ENCODE measurements at regions not wholly inside any gene's neighbourhood (a gene's known extent, or its start where the extent isn't known, plus 50 kb on each side); places are given as distances from the start of the nearest gene placed in this dataset.

DNA sequence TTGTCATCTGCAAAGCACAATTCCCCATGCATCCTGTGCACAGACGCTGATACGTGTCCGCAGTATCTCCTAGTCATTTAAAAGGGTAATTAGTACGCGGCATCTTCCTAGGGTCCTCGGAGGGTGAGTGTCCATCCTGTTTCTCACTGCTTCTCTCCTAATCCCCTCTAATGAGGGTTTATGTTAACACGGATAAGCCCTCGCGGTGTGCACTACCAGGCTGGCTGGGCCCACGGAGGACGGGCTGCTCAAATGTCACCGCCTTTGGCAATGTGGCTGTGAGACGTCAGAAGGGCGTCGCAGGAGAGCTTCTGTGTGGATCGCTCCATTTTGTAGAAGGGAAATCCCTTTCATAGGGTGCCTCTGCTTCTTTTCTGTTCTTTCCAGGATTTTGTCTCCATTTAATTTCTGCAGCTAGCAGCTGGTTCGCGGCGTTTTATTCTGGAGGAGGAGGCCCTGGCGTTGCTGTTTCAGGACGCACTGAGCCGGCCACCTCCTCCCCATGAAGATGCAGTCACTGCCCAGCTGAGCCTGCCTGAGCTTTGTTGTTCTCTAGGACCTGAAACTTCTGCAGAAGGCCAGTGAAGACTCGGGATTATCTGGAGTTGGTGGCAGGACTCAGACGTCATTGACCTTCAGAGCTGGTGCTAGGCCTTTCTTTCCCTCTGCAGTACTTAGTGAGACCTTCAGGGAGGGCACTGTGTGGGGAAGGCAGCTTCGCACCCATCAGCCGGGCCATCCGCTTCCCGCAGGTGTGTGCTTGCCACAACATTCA, 326.1 kb upstream of the IRX1 start:
- 63% methylated on average over 28 of the region's 28 CpGs for whole genome bisulfite sequencing (ENCODE audit: insufficient coverage, insufficient replicate concordance, low lambda C conversion rate, missing lambda C conversion rate)
- H3K4me3 ChIP-seq: no peak overlapping the region

More for the DNA sequence above, 326.1 kb upstream of the IRX1 start:
- no peaks in the 10 kb centered on the region for H3K4me1 ChIP-seq (ENCODE audit: control insufficient read depth, insufficient read depth, low read length)
- H3K9ac ChIP-seq (ENCODE audit: control insufficient read depth, insufficient read depth, low read length): no peak overlapping the region
- no peak for TF ChIP-seq JUND (IDR thresholded peaks at IDR 0.05; ENCODE audit: low read depth, low read length)
- TF ChIP-seq, protein P1, sequence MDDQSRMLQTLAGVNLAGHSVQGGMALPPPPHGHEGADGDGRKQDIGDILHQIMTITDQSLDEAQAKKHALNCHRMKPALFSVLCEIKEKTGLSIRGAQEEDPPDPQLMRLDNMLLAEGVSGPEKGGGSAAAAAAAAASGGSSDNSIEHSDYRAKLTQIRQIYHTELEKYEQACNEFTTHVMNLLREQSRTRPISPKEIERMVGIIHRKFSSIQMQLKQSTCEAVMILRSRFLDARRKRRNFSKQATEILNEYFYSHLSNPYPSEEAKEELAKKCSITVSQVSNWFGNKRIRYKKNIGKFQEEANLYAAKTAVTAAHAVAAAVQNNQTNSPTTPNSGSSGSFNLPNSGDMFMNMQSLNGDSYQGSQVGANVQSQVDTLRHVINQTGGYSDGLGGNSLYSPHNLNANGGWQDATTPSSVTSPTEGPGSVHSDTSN (IDR thresholded peaks at IDR 0.05; ENCODE audit: insufficient replicate concordance, low read depth, low read length): no peak
- TF ChIP-seq STAT1 (conservative IDR thresholded peaks at IDR 0.05): no peak
- TF ChIP-seq CHD4 (IDR thresholded peaks at IDR 0.05): no peak
- TF ChIP-seq MTA2 (IDR thresholded peaks at IDR 0.05; ENCODE audit: low read depth): no peak
- no peak for TF ChIP-seq PAX8 (IDR thresholded peaks at IDR 0.05)
- TF ChIP-seq EED (IDR thresholded peaks at IDR 0.05; ENCODE audit: low read depth): no peak
- no peak for TF ChIP-seq CBX5 (IDR thresholded peaks at IDR 0.05; ENCODE audit: low read depth)
- no peak for TF ChIP-seq ASH2L (IDR thresholded peaks at IDR 0.05; ENCODE audit: borderline replicate concordance, low read depth)
- TF ChIP-seq KDM1A (IDR thresholded peaks at IDR 0.05; ENCODE audit: borderline replicate concordance): no peak
- TF ChIP-seq GABPA (IDR thresholded peaks at IDR 0.05; ENCODE audit: low read depth): no peak
- no peak for TF ChIP-seq KLF5 (IDR thresholded peaks at IDR 0.05; ENCODE audit: partially characterized antibody)
- TF ChIP-seq NFYB (IDR thresholded peaks at IDR 0.05; ENCODE audit: insufficient read depth, low read depth, low read length): no peak
- TF ChIP-seq ZNF622 (IDR thresholded peaks at IDR 0.05): no peak
- TF ChIP-seq CREM (IDR thresholded peaks at IDR 0.05; ENCODE audit: low read depth): no peak
- TF ChIP-seq CEBPB (IDR thresholded peaks at IDR 0.05; ENCODE audit: borderline replicate concordance in 1 of 2, low read depth in 2 of 2, low read length in 2 of 2): no peak
- TF ChIP-seq SP1 (IDR thresholded peaks at IDR 0.05; ENCODE audit: low read depth, low read length): no peak
- no TSS peak for BruUV-seq (replicated peaks)
- no peaks in the 10 kb centered on the region for H3K36me3 ChIP-seq (ENCODE audit: control insufficient read depth in 2 of 2, insufficient read depth in 2 of 2, low read length in 1 of 2)
- no peaks in the 10 kb centered on the region; the same call in 2 of the 3 replicates for H3K9me3 ChIP-seq (replicated peaks; ENCODE audit: control insufficient read depth, insufficient read depth, low read length)
- in situ Hi-C loops (cut with MboI) (no loop called here), intact Hi-C loops (cut with micrococcal nuclease; ENCODE audit: unreplicated experiment) (no loop called here)
- no peaks in the 10 kb centered on the region for H3K79me2 ChIP-seq (ENCODE audit: control insufficient read depth, insufficient read depth, low read length)
- POLR2A ChIA-PET: no interaction called here
- DNase-seq (ENCODE audit: low read depth, low spot score): no peak
- CTCF ChIA-PET: no interaction called here
- SMC1A ChIA-PET (ENCODE audit: uncharacterized antibody, unreplicated experiment): no interaction called here
- no peaks in the 10 kb centered on the region for H3K27me3 ChIP-seq (replicated peaks in 1 of 2; ENCODE audit: control insufficient read depth in 2 of 2, insufficient read depth in 2 of 2, low read length in 1 of 2)
- no peaks in the 10 kb centered on the region for H4K20me1 ChIP-seq (ENCODE audit: control insufficient read depth, insufficient read depth)
- RAD21 ChIA-PET (ENCODE audit: unreplicated experiment): no interaction called here
- no peak for ATAC-seq
- FAIRE-seq: no peak
- no peak overlapping the region for H2AFZ ChIP-seq (ENCODE audit: control insufficient read depth, low read depth, low read length)
- H3K27ac ChIP-seq (ENCODE audit: control insufficient read depth, insufficient read depth): no peak overlapping the region
- no peak overlapping the region for H3K4me2 ChIP-seq (ENCODE audit: control insufficient read depth, insufficient read depth)
